NCI-H510A treated with DMSO at 0.1 percent for 48 hours (cell line): ENCODE measurements at regions not wholly inside any gene's neighbourhood (a gene's known extent, or its start where the extent isn't known, plus 50 kb on each side); places are given as distances from the start of the nearest gene placed in this dataset.

Experiments
- DNase-seq: peaks from one replicate; lab custom pipeline; 2025; lab: John Stamatoyannopoulos, UW

- DNase-seq, result no peak
Observed at GRCh38 chr10:129331839-129332220, 135.2 kb upstream of the MGMT start.

- DNase-seq, result no peak
Observed at GRCh38 chr10:129332476-129332875, 134.6 kb upstream of the MGMT start.

- no peak for DNase-seq
Observed at GRCh38 chr10:129333706-129334105, 133.3 kb upstream of the MGMT start.

- DNase-seq, result no peak
Observed at GRCh38 chr10:129334266-129334665, 132.8 kb upstream of the MGMT start.

GRCh38 chr10:129335396-129335795 is 131.6 kb upstream of the MGMT start:
- DNase-seq, result no peak

GRCh38 chr10:129335942-129336341 is 131.1 kb upstream of the MGMT start:
- no peak for DNase-seq

- DNase-seq, result no peak
Observed at GRCh38 chr10:129339191-129339590, 127.8 kb upstream of the MGMT start.

- DNase-seq, result no peak
Observed at GRCh38 chr10:129339841-129340240, 127.2 kb upstream of the MGMT start.

- DNase-seq, result no peak
Observed at GRCh38 chr10:129341087-129341486, 126.0 kb upstream of the MGMT start.

- DNase-seq, result no peak
Observed at GRCh38 chr10:129342385-129342784, 124.7 kb upstream of the MGMT start.

- no peak for DNase-seq
Observed at GRCh38 chr10:129343141-129343540, 123.9 kb upstream of the MGMT start.

- DNase-seq, result no peak
Observed at GRCh38 chr10:129344103-129344502, 122.9 kb upstream of the MGMT start.

GRCh38 chr10:129344731-129345355 is 122.2 kb upstream of the MGMT start:
- no peak for DNase-seq

GRCh38 chr10:129345763-129346162 is 121.3 kb upstream of the MGMT start:
- DNase-seq, result no peak

GRCh38 chr10:129350690-129351089 is 116.4 kb upstream of the MGMT start:
- no peak for DNase-seq

GRCh38 chr10:129353101-129353500 is 113.9 kb upstream of the MGMT start:
- no peak for DNase-seq

- DNase-seq, result no peak
Observed at GRCh38 chr10:129360046-129360445, 107.0 kb upstream of the MGMT start.

- DNase-seq, result no peak
Observed at GRCh38 chr10:129361676-129362376, 105.2 kb upstream of the MGMT start.

- DNase-seq, result no peak
Observed at GRCh38 chr10:129364949-129365348, 102.1 kb upstream of the MGMT start.

- DNase-seq, result no peak
Observed at GRCh38 chr10:129365767-129366402, 101.2 kb upstream of the MGMT start.

- DNase-seq, result no peak
Observed at GRCh38 chr10:129366450-129366849, 100.6 kb upstream of the MGMT start.

- no peak for DNase-seq
Observed at GRCh38 chr10:129369566-129369965, 97.5 kb upstream of the MGMT start.

- DNase-seq, result no peak
Observed at GRCh38 chr10:129371541-129371940, 95.5 kb upstream of the MGMT start.
